ENCODE measurements at regions not wholly inside any gene's neighbourhood (a gene's known extent, or its start where the extent isn't known, plus 50 kb on each side); places are given as distances from the start of the nearest gene placed in this dataset.

- Histone ChIP-seq H3K9ac (no peak overlapping the region), H3K79me2 (no peaks in the 10 kb centered on the region), H2AFZ (no peak overlapping the region), H3K27ac (no peak overlapping the region), H3K4me3 (ENCODE audit: low read depth, low read length) (no peak overlapping the region), H3K4me2 (ENCODE audit: low read length) (no peak overlapping the region), H3K36me3 (ENCODE audit: control insufficient read depth, insufficient read depth, low read length) (no peaks in the 10 kb centered on the region), H3K9me3 (ENCODE audit: control insufficient read depth, low read length) (no peaks in the 10 kb centered on the region), H3K4me1 (no peaks in the 10 kb centered on the region), H3K27me3 (ENCODE audit: control insufficient read depth, insufficient read depth, low read length) (no peaks in the 10 kb centered on the region)
- no peak for TF ChIP-seq CTCF (IDR thresholded peaks at IDR 0.05)
These were observed 721.5 kb upstream of the GOLIM4 start for GRCh38 chr3:168817177-168817576.

GRCh38 chr3:168815946-168816345 is 720.2 kb upstream of the GOLIM4 start:
- Histone ChIP-seq H3K9ac (no peak overlapping the region), H3K4me2 (ENCODE audit: low read length) (no peak overlapping the region), H3K79me2 (no peaks in the 10 kb centered on the region), H3K9me3 (ENCODE audit: control insufficient read depth, low read length) (no peaks in the 10 kb centered on the region), H3K36me3 (ENCODE audit: control insufficient read depth, insufficient read depth, low read length) (no peaks in the 10 kb centered on the region), H3K4me1 (no peaks in the 10 kb centered on the region), H2AFZ (no peak overlapping the region), H3K27me3 (ENCODE audit: control insufficient read depth, insufficient read depth, low read length) (no peaks in the 10 kb centered on the region), H3K4me3 (ENCODE audit: low read depth, low read length) (no peak overlapping the region), H3K27ac (no peak overlapping the region)
- TF ChIP-seq CTCF (IDR thresholded peaks at IDR 0.05) = no peak

- Histone ChIP-seq H3K9me3 (ENCODE audit: control insufficient read depth, low read length) (no peaks in the 10 kb centered on the region), H3K79me2 (no peaks in the 10 kb centered on the region), H3K27ac (no peak overlapping the region), H3K27me3 (ENCODE audit: control insufficient read depth, insufficient read depth, low read length) (no peaks in the 10 kb centered on the region), H3K4me3 (ENCODE audit: low read depth, low read length) (no peak overlapping the region), H2AFZ (no peak overlapping the region), H3K9ac (no peak overlapping the region), H3K4me1 (no peaks in the 10 kb centered on the region), H3K4me2 (ENCODE audit: low read length) (no peak overlapping the region), H3K36me3 (ENCODE audit: control insufficient read depth, insufficient read depth, low read length) (no peaks in the 10 kb centered on the region)
- no peak for TF ChIP-seq CTCF (IDR thresholded peaks at IDR 0.05)
These were observed 717.6 kb upstream of the GOLIM4 start for GRCh38 chr3:168813225-168813802.

DNA sequence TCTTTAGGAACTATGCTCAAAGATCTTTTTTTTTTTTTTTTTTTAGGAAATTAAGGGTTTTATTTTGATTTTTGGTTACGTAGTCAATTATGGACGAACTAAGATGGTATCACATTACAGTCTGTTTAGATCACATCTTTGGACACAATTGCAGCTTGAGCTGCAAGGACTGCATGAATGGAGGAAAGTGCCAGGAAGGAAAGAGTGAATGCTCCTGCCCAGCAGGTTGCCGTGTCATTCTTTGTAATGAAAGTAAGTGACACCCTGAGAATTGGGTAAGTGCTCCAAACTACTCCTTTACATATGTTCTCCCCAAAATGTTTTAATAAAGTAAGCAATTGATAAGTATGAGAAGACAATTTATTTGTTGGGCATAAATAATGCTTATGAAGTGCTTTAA is 716.5 kb upstream of the GOLIM4 start:
- Histone ChIP-seq H3K9me3 (ENCODE audit: control insufficient read depth, low read length) (no peaks in the 10 kb centered on the region), H3K27ac (no peak overlapping the region), H3K4me2 (ENCODE audit: low read length) (no peak overlapping the region), H3K4me3 (ENCODE audit: low read depth, low read length) (no peak overlapping the region), H2AFZ (no peak overlapping the region), H3K27me3 (ENCODE audit: control insufficient read depth, insufficient read depth, low read length) (no peaks in the 10 kb centered on the region), H3K4me1 (no peaks in the 10 kb centered on the region), H3K36me3 (ENCODE audit: control insufficient read depth, insufficient read depth, low read length) (no peaks in the 10 kb centered on the region), H3K9ac (no peak overlapping the region), H3K79me2 (no peaks in the 10 kb centered on the region)
- no peak for TF ChIP-seq CTCF (IDR thresholded peaks at IDR 0.05)

DNA sequence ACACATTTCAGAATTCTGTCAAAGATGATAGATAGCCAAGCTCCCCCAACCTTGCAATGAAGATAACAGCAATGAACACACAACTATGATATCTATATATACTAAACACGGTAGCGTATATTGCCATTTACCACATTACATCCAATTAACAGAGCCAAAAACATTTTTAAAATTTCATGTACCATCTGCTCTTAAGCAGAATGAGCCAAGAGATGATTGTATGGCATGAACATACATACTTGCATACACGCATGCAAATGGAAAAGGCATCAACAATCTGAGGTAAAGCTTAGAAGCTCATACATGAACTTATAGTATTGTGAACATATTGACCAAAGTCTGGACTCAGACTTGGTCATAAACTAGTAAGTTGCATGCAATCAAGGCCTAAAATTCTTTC is 712.9 kb upstream of the GOLIM4 start:
- Histone ChIP-seq H3K4me1 (no peaks in the 10 kb centered on the region), H3K27ac (no peak overlapping the region), H2AFZ (no peak overlapping the region), H3K9me3 (ENCODE audit: control insufficient read depth, low read length) (no peaks in the 10 kb centered on the region), H3K4me2 (ENCODE audit: low read length) (no peak overlapping the region), H3K9ac (no peak overlapping the region), H3K36me3 (ENCODE audit: control insufficient read depth, insufficient read depth, low read length) (no peaks in the 10 kb centered on the region), H3K4me3 (ENCODE audit: low read depth, low read length) (no peak overlapping the region), H3K79me2 (no peaks in the 10 kb centered on the region), H3K27me3 (ENCODE audit: control insufficient read depth, insufficient read depth, low read length) (no peaks in the 10 kb centered on the region)
- TF ChIP-seq CTCF (IDR thresholded peaks at IDR 0.05) = no peak

All from parathyroid adenoma (tissue), 2 donors.